Endothelial cell of umbilical vein (primary cell): ENCODE measurements at regions not wholly inside any gene's neighbourhood (a gene's known extent, or its start where the extent isn't known, plus 50 kb on each side); places are given as distances from the start of the nearest gene placed in this dataset.

Experiments
- BruUV-seq: library from RNA; stranded (reverse); fragments of 400-500 nt; replicated peaks from 2 replicates; lab custom pipeline; 2021; lab: Mats Ljungman, UMichigan
- CTCF ChIA-PET: fragments of 300-600, 350-600 bp; sonication (Branson Sonifier 250); formaldehyde crosslinking; loops from one replicate; lab custom pipeline; 2021; ENCODE audit warnings: antibody characterized with exemption, inconsistent platforms; lab: Charles Lee
- POLR2A ChIA-PET: fragments of 300-600, 350-600 bp; sonication (Branson Sonifier 250); formaldehyde crosslinking; loops from one replicate; lab custom pipeline; 2021; ENCODE audit warnings: antibody characterized with exemption, inconsistent platforms; lab: Charles Lee
- DNase-seq: peaks from one replicate; pipeline ENCODE4 v3.0.0-alpha.2; 2011; ENCODE audit warnings: low read depth, low spot score
- FAIRE-seq: peaks from 2 replicates; lab custom pipeline; 2011; peaks lifted over from hg19 to GRCh38; lab: Jason Lieb, UNC
- H2AFZ ChIP-seq: 2 replicates; pipeline ENCODE4 v1.6.0; 2012; ENCODE audit warnings: low read depth, low read length, control low read depth, inconsistent platforms
- H3K27ac ChIP-seq: 2 replicates; pipeline ENCODE4 v1.5.1; 2011; ENCODE audit warnings: low read depth, mild to moderate bottlenecking, control low read depth, low read length, moderate library complexity; ENCODE audit not compliant: insufficient read depth
- H3K27me3 ChIP-seq, 2 experiments: 2 replicates each; pipeline versions ENCODE4 v1.6.0 to v1.6.1; 2011; ENCODE audit warnings: low read length in 2 of 2, mixed read lengths in 1 of 2; ENCODE audit not compliant: control insufficient read depth in 2 of 2, insufficient read depth in 2 of 2
- H3K36me3 ChIP-seq, 2 experiments: 2 replicates in 1 of 2; 3 replicates in 1 of 2; pipeline ENCODE4 v1.5.1; 2011; ENCODE audit warnings: low read length in 2 of 2, mild to moderate bottlenecking in 1 of 2, moderate library complexity in 1 of 2; ENCODE audit not compliant: control insufficient read depth in 2 of 2, insufficient read depth in 2 of 2; ENCODE audit errors: extremely low read depth in 1 of 2
- H3K4me1 ChIP-seq: 3 replicates; pipeline ENCODE4 v1.5.1; 2011; ENCODE audit warnings: mild to moderate bottlenecking, low read length; ENCODE audit not compliant: control insufficient read depth, insufficient read depth; ENCODE audit errors: extremely low read depth
- H3K4me2 ChIP-seq: 2 replicates; pipeline ENCODE4 v1.6.1; 2011; ENCODE audit warnings: low read length, control low read depth, mixed read lengths; ENCODE audit not compliant: insufficient read depth
- H3K4me3 ChIP-seq, 3 experiments: fragments of 200-600 bp in 1 of 3; sonication (generic), shearing (Covaris generic) in 1 of 3; replicated peaks in 1 of 3; 2 replicates each; pipeline ENCODE4 v1.5.1; 2011 to 2016; ENCODE audit warnings: control low read depth in 3 of 3, low read length in 3 of 3, mild to moderate bottlenecking in 2 of 3, inconsistent platforms in 1 of 3, low read depth in 1 of 3, moderate library complexity in 1 of 3; ENCODE audit not compliant: insufficient read depth in 1 of 3
- H3K79me2 ChIP-seq: 2 replicates; pipeline ENCODE4 v1.6.0; 2012; ENCODE audit warnings: low read length, inconsistent platforms; ENCODE audit not compliant: control insufficient read depth, insufficient read depth
- H3K9ac ChIP-seq: replicated peaks from 2 replicates; pipeline ENCODE3; 2011; ENCODE audit warnings: low read length, control low read depth; ENCODE audit not compliant: insufficient read depth; ENCODE audit errors: extremely low read depth
- H3K9me1 ChIP-seq: replicated peaks from 3 replicates; pipeline ENCODE4 v1.6.0; 2011; ENCODE audit warnings: mild to moderate bottlenecking, low read length; ENCODE audit not compliant: control insufficient read depth, insufficient read depth; ENCODE audit errors: extremely low read depth
- H3K9me3 ChIP-seq: replicated peaks from 2 replicates; pipeline ENCODE4 v1.5.1; 2012; ENCODE audit warnings: low read length, inconsistent platforms; ENCODE audit not compliant: control insufficient read depth, insufficient read depth
- H4K20me1 ChIP-seq: replicated peaks from 2 replicates; pipeline ENCODE3; 2011; ENCODE audit warnings: mild to moderate bottlenecking, low read length; ENCODE audit not compliant: control insufficient read depth, insufficient read depth; ENCODE audit errors: extremely low read depth
- CTCF ChIP-seq, 2 donors: IDR thresholded peaks; 1 replicate in 1 of 2; 2 replicates in 1 of 2; pipeline ENCODE4 v1.5.1; 2011; ENCODE audit warnings: low read length in 2 of 2, mild to moderate bottlenecking in 2 of 2, moderate library complexity in 2 of 2, control low read depth in 1 of 2, inconsistent platforms in 1 of 2, low read depth in 1 of 2; ENCODE audit not compliant: insufficient read depth in 1 of 2; ENCODE audit errors: extremely low read depth in 1 of 2
- EZH2 ChIP-seq: IDR thresholded peaks from 2 replicates; pipeline ENCODE4 v1.6.1; 2012; ENCODE audit warnings: borderline replicate concordance, low read depth, mild to moderate bottlenecking, moderate library complexity, low read length, inconsistent platforms; ENCODE audit not compliant: severe bottlenecking
- FOS ChIP-seq: IDR thresholded peaks from 2 replicates; pipeline ENCODE4 v1.6.1; 2011; ENCODE audit warnings: mild to moderate bottlenecking, low read length, moderate library complexity, borderline replicate concordance; ENCODE audit not compliant: insufficient read depth
- GATA2 ChIP-seq: IDR thresholded peaks from 2 replicates; pipeline ENCODE4 v1.7.0; 2011; ENCODE audit warnings: low read depth, mild to moderate bottlenecking, moderate library complexity, mixed read lengths, low read length; ENCODE audit not compliant: insufficient read length, insufficient read depth
- JUN ChIP-seq: IDR thresholded peaks from 2 replicates; pipeline ENCODE4 v1.6.1; 2011; ENCODE audit warnings: borderline replicate concordance, low read depth; ENCODE audit not compliant: insufficient read length, insufficient read depth
- MAX ChIP-seq: IDR thresholded peaks from 2 replicates; pipeline ENCODE4 v1.6.1; 2011; ENCODE audit not compliant: insufficient read depth, insufficient read length
- MYC ChIP-seq: IDR thresholded peaks from one replicate; pipeline ENCODE4 v1.6.1; 2011; ENCODE audit warnings: mild to moderate bottlenecking, low read depth, low read length
- POLR2A ChIP-seq: IDR thresholded peaks from 2 replicates; pipeline ENCODE4 v1.6.1; 2012; ENCODE audit warnings: low read depth, mild to moderate bottlenecking, control low read depth, low read length
- POLR2AphosphoS5 ChIP-seq: IDR thresholded peaks from 2 replicates; pipeline ENCODE4 v1.6.1; 2012; ENCODE audit warnings: low read depth, mild to moderate bottlenecking, control low read depth, low read length, moderate library complexity; ENCODE audit not compliant: insufficient read depth
- dilution Hi-C: fragments of 300-500 bp; cut with MboI; formaldehyde crosslinking; loops from one replicate; pipeline ENCODE4 v1.15.0; 2019; ENCODE audit warnings: low sequenced_read_pairs; ENCODE audit not compliant: extremely low pct_ligation_motif_present
- intact Hi-C: fragments of 100-400 bp; cut with micrococcal nuclease; formaldehyde crosslinking; loops from one replicate; pipeline ENCODE4 v1.10.0; 2022

GRCh38 chr20:51938559-51939258 lies 136.4 kb upstream of the SALL4 start:
- Histone ChIP-seq H3K27me3 (no peaks in the 10 kb centered on the region), H3K4me3 (no peak overlapping the region), H3K9me3 (no peaks in the 10 kb centered on the region), H3K27ac (no peak overlapping the region), H3K9me1 (no peaks in the 10 kb centered on the region), H2AFZ (no peak overlapping the region), H3K9ac (no peak overlapping the region), H4K20me1 (no peaks in the 10 kb centered on the region), H3K4me2 (no peak overlapping the region), H3K79me2 (no peaks in the 10 kb centered on the region), H3K4me1 (peaks cover 16% of the 10 kb centered on the region), H3K36me3 (no peaks in the 10 kb centered on the region)
- intact Hi-C loops = no loop called here
- ChIA-PET POLR2A (no interaction called here), CTCF (interaction anchor here (0.8 to 1.2 kb wide), 6 partner anchors 9 to 299 kb away, joined by 3 to 4 read pairs (median 3); no protein-coding TSS in a partner anchor)
- no TSS peak for BruUV-seq
- FAIRE-seq (no peak), DNase-seq (no peak)
- dilution Hi-C loops = no loop called here
- no peak for TF ChIP-seq POLR2AphosphoS5
- no peak for TF ChIP-seq MYC
- TF ChIP-seq CTCF (IDR thresholded peaks at IDR 0.05; ENCODE audit: extremely low read depth in 1 of 2, insufficient read depth in 1 of 2, low read depth in 1 of 2, low read length in 2 of 2) = no peak
- no peak for TF ChIP-seq EZH2
- no peak for TF ChIP-seq MAX
- no peak for TF ChIP-seq GATA2
- no peak for TF ChIP-seq FOS
- no peak for TF ChIP-seq POLR2A
- no peak for TF ChIP-seq JUN
